ENCODE measurements at regions not wholly inside any gene's neighbourhood (a gene's known extent, or its start where the extent isn't known, plus 50 kb on each side); places are given as distances from the start of the nearest gene placed in this dataset.

- Mint-ChIP-seq H3K27ac (ENCODE audit: unreplicated experiment) (no peak overlapping the region), H3K4me3 (ENCODE audit: unreplicated experiment) (no peak overlapping the region), H3K36me3 (ENCODE audit: low read depth) (no peaks in the 10 kb centered on the region), H3K4me1 (ENCODE audit: low read depth) (peaks cover 28% of the 10 kb centered on the region), H3K27me3 (ENCODE audit: low read depth) (no peaks in the 10 kb centered on the region), H3K9me3 (ENCODE audit: low read depth) (no peaks in the 10 kb centered on the region)
- no peak for TF ChIP-seq CTCF (IDR thresholded peaks at IDR 0.05)
- DNase-seq (ENCODE audit: low spot score), result no peak
These were observed 455.4 kb downstream of the IRS2 start for GRCh38 chr13:109331011-109331433.

- H3K9me3 Mint-ChIP-seq (ENCODE audit: low read depth), result no peaks in the 10 kb centered on the region
- TF ChIP-seq CTCF (IDR thresholded peaks at IDR 0.05), result no peak
- DNase-seq (ENCODE audit: low spot score), result no peak
- H3K4me1 Mint-ChIP-seq (ENCODE audit: low read depth), result peaks cover 21% of the 10 kb centered on the region
- H3K36me3 Mint-ChIP-seq (ENCODE audit: low read depth), result no peaks in the 10 kb centered on the region
- H3K27ac Mint-ChIP-seq (ENCODE audit: unreplicated experiment), result no peak overlapping the region
- H3K4me3 Mint-ChIP-seq (ENCODE audit: unreplicated experiment), result no peak overlapping the region
- H3K27me3 Mint-ChIP-seq (ENCODE audit: low read depth), result no peaks in the 10 kb centered on the region
These were observed 456.3 kb downstream of the IRS2 start for GRCh38 chr13:109330123-109330522.

- Mint-ChIP-seq H3K27ac (ENCODE audit: unreplicated experiment) (no peak overlapping the region), H3K4me3 (ENCODE audit: unreplicated experiment) (no peak overlapping the region), H3K4me1 (ENCODE audit: low read depth) (peaks cover 12% of the 10 kb centered on the region), H3K36me3 (ENCODE audit: low read depth) (no peaks in the 10 kb centered on the region), H3K27me3 (ENCODE audit: low read depth) (no peaks in the 10 kb centered on the region), H3K9me3 (ENCODE audit: low read depth) (no peaks in the 10 kb centered on the region)
- TF ChIP-seq CTCF (IDR thresholded peaks at IDR 0.05), result no peak
- DNase-seq (ENCODE audit: low spot score), result no peak
These were observed 457.2 kb downstream of the IRS2 start for GRCh38 chr13:109329175-109329574.

GRCh38 chr13:109326601-109327000 lies 459.8 kb downstream of the IRS2 start:
- H3K4me3 Mint-ChIP-seq (ENCODE audit: unreplicated experiment), result no peak overlapping the region
- DNase-seq (ENCODE audit: low spot score), result no peak
- no peaks in the 10 kb centered on the region for H3K9me3 Mint-ChIP-seq (ENCODE audit: low read depth)
- no peaks in the 10 kb centered on the region for H3K36me3 Mint-ChIP-seq (ENCODE audit: low read depth)
- no peaks in the 10 kb centered on the region for H3K27me3 Mint-ChIP-seq (ENCODE audit: low read depth)
- no peak for TF ChIP-seq CTCF (IDR thresholded peaks at IDR 0.05)
- no peak overlapping the region for H3K27ac Mint-ChIP-seq (ENCODE audit: unreplicated experiment)
- no peaks in the 10 kb centered on the region for H3K4me1 Mint-ChIP-seq (ENCODE audit: low read depth)

- H3K36me3 Mint-ChIP-seq (ENCODE audit: low read depth), result no peaks in the 10 kb centered on the region
- H3K27ac Mint-ChIP-seq (ENCODE audit: unreplicated experiment), result no peak overlapping the region
- no peaks in the 10 kb centered on the region for H3K4me1 Mint-ChIP-seq (ENCODE audit: low read depth)
- H3K27me3 Mint-ChIP-seq (ENCODE audit: low read depth), result no peaks in the 10 kb centered on the region
- H3K4me3 Mint-ChIP-seq (ENCODE audit: unreplicated experiment), result no peak overlapping the region
- no peaks in the 10 kb centered on the region for H3K9me3 Mint-ChIP-seq (ENCODE audit: low read depth)
- no peak for TF ChIP-seq CTCF (IDR thresholded peaks at IDR 0.05)
- DNase-seq (ENCODE audit: low spot score), result no peak
These were observed 463.0 kb downstream of the IRS2 start for GRCh38 chr13:109323338-109323737.
